DOHH2 (cell line): ENCODE measurements at regions not wholly inside any gene's neighbourhood (a gene's known extent, or its start where the extent isn't known, plus 50 kb on each side); places are given as distances from the start of the nearest gene placed in this dataset.
"Not testable (repeated sequence)": the region's sequence is repeated elsewhere in the genome, so short reads cannot be mapped to it uniquely, and the experiment has no call there.

Experiments used
- EZH2phosphoT487 ChIP-seq: fragments of 200-600 bp; sonication (generic); IDR thresholded peaks from 2 replicates; pipeline ENCODE4 v1.6.1; 2017; ENCODE audit warnings: borderline replicate concordance, mild to moderate bottlenecking, antibody characterized with exemption, low read length, moderate library complexity, mixed read lengths
- TF ChIP-seq, protein P1 (sequence below): fragments of 200-600 bp; sonication (generic); IDR thresholded peaks from one replicate; pipeline ENCODE4 v1.5.1; 2014; ENCODE audit warnings: antibody characterized with exemption, mild to moderate bottlenecking, low read depth, low read length; ENCODE audit not compliant: poor library complexity, severe bottlenecking

DNA sequence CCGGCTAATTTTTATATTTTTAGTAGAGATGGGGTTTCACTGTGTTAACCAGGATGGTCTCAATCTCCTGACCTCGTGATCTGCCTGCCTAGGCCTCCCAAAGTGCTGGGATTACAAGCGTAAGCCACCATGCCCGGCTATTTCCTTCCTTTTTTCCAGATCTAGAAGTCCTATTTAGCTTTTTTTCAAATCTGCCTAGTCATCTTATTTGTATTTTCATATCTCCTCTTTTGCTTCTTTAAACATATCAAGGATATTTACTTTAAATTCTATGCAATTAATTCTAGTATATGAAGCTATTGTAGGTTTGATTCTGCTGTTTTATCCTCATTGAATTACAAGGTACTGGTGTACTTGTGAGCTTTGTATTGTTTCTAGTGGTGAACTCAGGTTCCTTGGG lies 119.1 kb downstream of the MACIR start:
- TF ChIP-seq, protein P1, sequence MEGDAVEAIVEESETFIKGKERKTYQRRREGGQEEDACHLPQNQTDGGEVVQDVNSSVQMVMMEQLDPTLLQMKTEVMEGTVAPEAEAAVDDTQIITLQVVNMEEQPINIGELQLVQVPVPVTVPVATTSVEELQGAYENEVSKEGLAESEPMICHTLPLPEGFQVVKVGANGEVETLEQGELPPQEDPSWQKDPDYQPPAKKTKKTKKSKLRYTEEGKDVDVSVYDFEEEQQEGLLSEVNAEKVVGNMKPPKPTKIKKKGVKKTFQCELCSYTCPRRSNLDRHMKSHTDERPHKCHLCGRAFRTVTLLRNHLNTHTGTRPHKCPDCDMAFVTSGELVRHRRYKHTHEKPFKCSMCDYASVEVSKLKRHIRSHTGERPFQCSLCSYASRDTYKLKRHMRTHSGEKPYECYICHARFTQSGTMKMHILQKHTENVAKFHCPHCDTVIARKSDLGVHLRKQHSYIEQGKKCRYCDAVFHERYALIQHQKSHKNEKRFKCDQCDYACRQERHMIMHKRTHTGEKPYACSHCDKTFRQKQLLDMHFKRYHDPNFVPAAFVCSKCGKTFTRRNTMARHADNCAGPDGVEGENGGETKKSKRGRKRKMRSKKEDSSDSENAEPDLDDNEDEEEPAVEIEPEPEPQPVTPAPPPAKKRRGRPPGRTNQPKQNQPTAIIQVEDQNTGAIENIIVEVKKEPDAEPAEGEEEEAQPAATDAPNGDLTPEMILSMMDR: not testable (repeated sequence)
- TF ChIP-seq EZH2phosphoT487: not testable (repeated sequence)
